BLaER1 (cell line): ENCODE measurements at regions not wholly inside any gene's neighbourhood (a gene's known extent, or its start where the extent isn't known, plus 50 kb on each side); places are given as distances from the start of the nearest gene placed in this dataset.

Source experiments
- H3K27ac ChIP-seq: shearing (Covaris generic); formaldehyde crosslinking; 2 replicates; pipeline ENCODE4 v1.8.1; 2022
- H3K27me3 ChIP-seq: shearing (Covaris generic); formaldehyde crosslinking; 2 replicates; pipeline ENCODE4 v1.8.1; 2022
- H3K36me3 ChIP-seq: shearing (Covaris generic); formaldehyde crosslinking; 2 replicates; pipeline ENCODE4 v1.8.1; 2022
- H3K4me1 ChIP-seq: shearing (Covaris generic); formaldehyde crosslinking; 2 replicates; pipeline ENCODE4 v1.8.1; 2022
- H3K4me2 ChIP-seq: shearing (Covaris generic); formaldehyde crosslinking; 2 replicates; pipeline ENCODE4 v1.8.1; 2022
- H3K4me3 ChIP-seq: shearing (Covaris generic); formaldehyde crosslinking; 2 replicates; pipeline ENCODE4 v1.8.1; 2022
- H3K9ac ChIP-seq: shearing (Covaris generic); formaldehyde crosslinking; 2 replicates; pipeline ENCODE4 v1.8.1; 2022
- H3K9me3 ChIP-seq: shearing (Covaris generic); formaldehyde crosslinking; 2 replicates; pipeline ENCODE4 v1.8.1; 2022
- H4K20me1 ChIP-seq: shearing (Covaris generic); formaldehyde crosslinking; 2 replicates; pipeline ENCODE4 v1.8.1; 2022
- Cebpa-rat ChIP-seq: shearing (Covaris generic); IDR thresholded peaks from 2 replicates; pipeline ENCODE4 v1.8.1; 2022

GRCh38 chr2:238786792-238787490, 60.9 kb upstream of the TWIST2 start:
- Histone ChIP-seq H3K27me3 (no peaks in the 10 kb centered on the region), H3K36me3 (no peaks in the 10 kb centered on the region), H3K4me1 (no peaks in the 10 kb centered on the region), H3K9me3 (peaks cover 20% of the 10 kb centered on the region), H3K4me2 (no peak overlapping the region), H4K20me1 (no peaks in the 10 kb centered on the region), H3K9ac (no peak overlapping the region), H3K27ac (no peak overlapping the region), H3K4me3 (no peak overlapping the region)
- no peak for TF ChIP-seq Cebpa-rat

GRCh38 chr2:238787501-238787900, 60.4 kb upstream of the TWIST2 start:
- Histone ChIP-seq H3K4me2 (no peak overlapping the region), H3K4me1 (no peaks in the 10 kb centered on the region), H4K20me1 (no peaks in the 10 kb centered on the region), H3K36me3 (no peaks in the 10 kb centered on the region), H3K27me3 (no peaks in the 10 kb centered on the region), H3K9ac (no peak overlapping the region), H3K4me3 (no peak overlapping the region), H3K27ac (no peak overlapping the region), H3K9me3 (peaks cover 14% of the 10 kb centered on the region)
- TF ChIP-seq Cebpa-rat, result no peak

- Histone ChIP-seq H3K9me3 (no peaks in the 10 kb centered on the region), H3K9ac (no peak overlapping the region), H3K4me1 (no peaks in the 10 kb centered on the region), H3K4me3 (no peak overlapping the region), H3K27me3 (no peaks in the 10 kb centered on the region), H3K27ac (no peak overlapping the region), H3K4me2 (no peak overlapping the region), H4K20me1 (no peaks in the 10 kb centered on the region), H3K36me3 (no peaks in the 10 kb centered on the region)
- TF ChIP-seq Cebpa-rat, result no peak
These were observed 58.5 kb upstream of the TWIST2 start for GRCh38 chr2:238789317-238789806.

GRCh38 chr2:238790126-238790832, 57.6 kb upstream of the TWIST2 start:
- Histone ChIP-seq H4K20me1 (no peaks in the 10 kb centered on the region), H3K27ac (no peak overlapping the region), H3K4me1 (no peaks in the 10 kb centered on the region), H3K9me3 (no peaks in the 10 kb centered on the region; the same call in 1 of the 2 replicates), H3K9ac (no peak overlapping the region), H3K4me3 (no peak overlapping the region), H3K36me3 (no peaks in the 10 kb centered on the region), H3K4me2 (no peak overlapping the region), H3K27me3 (no peaks in the 10 kb centered on the region)
- TF ChIP-seq Cebpa-rat, result no peak

- no peak for TF ChIP-seq Cebpa-rat
- no peaks in the 10 kb centered on the region for H3K36me3 ChIP-seq
These were observed 57.1 kb upstream of the TWIST2 start for GRCh38 chr2:238790833-238791230.

GRCh38 chr2:238791354-238791753, 56.5 kb upstream of the TWIST2 start:
- H3K4me2 ChIP-seq, result no peak overlapping the region
- no peaks in the 10 kb centered on the region for H3K36me3 ChIP-seq
- H3K9me3 ChIP-seq, result no peaks in the 10 kb centered on the region; the same call in 1 of the 2 replicates
- no peak overlapping the region for H3K27ac ChIP-seq
- H3K4me3 ChIP-seq, result no peak overlapping the region
- H3K4me1 ChIP-seq, result no peaks in the 10 kb centered on the region
- H3K27me3 ChIP-seq, result no peaks in the 10 kb centered on the region
- no peaks in the 10 kb centered on the region for H4K20me1 ChIP-seq
- no peak for TF ChIP-seq Cebpa-rat
- H3K9ac ChIP-seq, result no peak overlapping the region

More at GRCh38 chr2:238790833-238791230, 57.1 kb upstream of the TWIST2 start:
- Histone ChIP-seq H3K4me1 (no peaks in the 10 kb centered on the region), H3K9me3 (no peaks in the 10 kb centered on the region; the same call in 1 of the 2 replicates), H4K20me1 (no peaks in the 10 kb centered on the region), H3K4me3 (no peak overlapping the region), H3K27me3 (no peaks in the 10 kb centered on the region), H3K9ac (no peak overlapping the region), H3K27ac (no peak overlapping the region), H3K4me2 (no peak overlapping the region)

- H3K27me3 ChIP-seq, result no peaks in the 10 kb centered on the region
- H3K9ac ChIP-seq, result no peak overlapping the region
- H3K9me3 ChIP-seq, result peaks cover 5% of the 10 kb centered on the region; the same call in 1 of the 2 replicates
- no peak overlapping the region for H3K27ac ChIP-seq
- H3K36me3 ChIP-seq, result no peaks in the 10 kb centered on the region
- no peaks in the 10 kb centered on the region for H3K4me1 ChIP-seq
- H4K20me1 ChIP-seq, result no peaks in the 10 kb centered on the region
- no peak overlapping the region for H3K4me2 ChIP-seq
- no peak for TF ChIP-seq Cebpa-rat
- no peak overlapping the region for H3K4me3 ChIP-seq
These were observed 54.6 kb upstream of the TWIST2 start for GRCh38 chr2:238793306-238793705.

- Histone ChIP-seq H3K4me3 (no peak overlapping the region), H3K27me3 (no peaks in the 10 kb centered on the region), H4K20me1 (no peaks in the 10 kb centered on the region), H3K4me2 (no peak overlapping the region), H3K9me3 (peaks cover 5% of the 10 kb centered on the region; the same call in 1 of the 2 replicates), H3K9ac (no peak overlapping the region), H3K27ac (no peak overlapping the region), H3K4me1 (no peaks in the 10 kb centered on the region), H3K36me3 (no peaks in the 10 kb centered on the region)
- no peak for TF ChIP-seq Cebpa-rat
These were observed 54.0 kb upstream of the TWIST2 start for GRCh38 chr2:238793801-238794449.

GRCh38 chr2:238796223-238796885, 51.5 kb upstream of the TWIST2 start:
- Histone ChIP-seq H3K27me3 (no peaks in the 10 kb centered on the region), H3K4me2 (no peak overlapping the region), H3K27ac (no peak overlapping the region), H3K9me3 (peaks cover 5% of the 10 kb centered on the region; the same call in 1 of the 2 replicates), H3K36me3 (no peaks in the 10 kb centered on the region), H4K20me1 (no peaks in the 10 kb centered on the region), H3K4me1 (no peaks in the 10 kb centered on the region), H3K4me3 (no peak overlapping the region), H3K9ac (no peak overlapping the region)
- TF ChIP-seq Cebpa-rat, result no peak
